Germinal center (tissue), 1 donor: ENCODE measurements at regions not wholly inside any gene's neighbourhood (a gene's known extent, or its start where the extent isn't known, plus 50 kb on each side); places are given as distances from the start of the nearest gene placed in this dataset.
A peak's percentile ranks its signal among the peaks of the same experiment; 100 is the strongest.

Experiments
- DNase-seq: peaks from one replicate; pipeline ENCODE4 v3.0.0; 2012; ENCODE audit warnings: mixed read lengths, low spot score

DNA sequence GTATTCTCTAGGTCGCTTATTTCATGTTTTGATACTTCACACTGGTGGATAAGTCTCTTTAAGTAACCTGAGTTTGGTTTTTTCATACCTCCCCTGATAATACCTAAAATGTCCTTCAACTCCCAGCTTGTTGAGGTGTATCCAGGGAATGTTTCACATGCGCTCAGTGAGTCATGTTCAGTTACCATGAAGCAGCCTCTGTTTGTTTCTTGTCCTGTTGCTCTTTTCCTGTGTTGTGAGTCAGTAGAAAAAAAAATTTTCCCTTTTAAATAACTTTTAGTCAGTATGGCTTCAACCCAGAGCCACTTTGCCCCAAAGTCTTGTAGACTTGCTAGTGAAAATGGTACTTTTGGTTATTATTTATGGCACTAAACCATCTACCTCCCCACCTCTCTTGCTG lies 278.4 kb upstream of the ZPLD1 start:
- no peak for DNase-seq

DNA sequence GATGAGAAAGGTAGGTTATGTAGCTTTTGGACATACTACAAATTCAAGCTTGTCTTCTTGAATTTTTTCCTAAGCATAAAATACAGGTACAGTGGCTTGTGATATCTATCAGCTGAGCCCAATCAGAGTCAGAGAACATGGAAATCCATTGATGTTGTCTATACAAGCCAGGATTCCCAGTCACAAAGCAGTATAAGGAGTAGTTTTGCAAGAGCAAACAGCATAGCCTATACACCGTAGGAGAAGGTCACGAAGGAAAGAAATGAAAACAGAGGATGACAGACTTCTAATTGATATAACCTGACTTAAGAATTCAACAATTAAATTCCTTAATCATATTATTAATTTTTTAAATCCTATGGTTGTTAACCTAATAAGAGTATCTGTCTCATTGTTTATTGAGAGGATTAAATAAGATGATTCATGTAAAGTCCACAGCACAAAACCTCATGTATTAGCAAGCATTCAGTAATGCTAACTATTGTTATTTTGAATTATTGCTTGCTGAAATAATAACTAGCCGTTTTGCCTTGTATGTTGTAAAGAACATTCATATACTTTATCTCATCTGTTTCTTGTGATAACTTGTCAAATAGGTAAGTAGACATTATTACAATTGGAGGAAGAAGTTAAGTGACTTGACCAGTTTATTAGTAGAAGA lies 276.6 kb upstream of the ZPLD1 start:
- no peak for DNase-seq

DNA sequence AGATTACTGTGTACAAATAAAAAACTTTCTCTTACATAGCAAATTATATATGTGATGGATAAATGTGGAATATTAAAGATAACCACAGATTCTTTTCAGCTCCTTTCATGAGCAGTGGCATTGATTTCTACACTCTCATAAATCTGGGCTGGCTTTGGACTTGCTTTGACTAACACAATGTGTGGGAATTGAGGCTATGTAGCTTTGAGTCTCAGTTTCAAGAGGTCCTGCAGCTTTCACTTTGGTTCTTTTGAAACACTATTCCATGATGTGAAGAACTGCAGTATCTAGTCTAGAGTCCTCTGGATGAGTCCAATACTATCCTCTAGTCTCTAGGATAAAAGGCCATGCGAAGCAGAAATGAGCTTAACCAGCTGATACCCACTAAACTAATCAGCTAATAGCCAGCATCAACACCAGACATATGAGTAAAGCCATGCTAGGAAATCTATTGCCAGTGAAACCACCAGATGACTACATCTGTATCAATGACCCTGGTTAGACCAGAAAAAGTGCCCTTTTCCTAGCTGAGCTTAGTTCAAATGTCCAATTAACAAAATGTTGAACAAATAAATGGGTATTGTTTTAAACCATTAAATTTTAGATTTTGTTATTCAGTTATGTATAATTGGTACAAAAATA lies 274.9 kb upstream of the ZPLD1 start:
- no peak for DNase-seq

DNA sequence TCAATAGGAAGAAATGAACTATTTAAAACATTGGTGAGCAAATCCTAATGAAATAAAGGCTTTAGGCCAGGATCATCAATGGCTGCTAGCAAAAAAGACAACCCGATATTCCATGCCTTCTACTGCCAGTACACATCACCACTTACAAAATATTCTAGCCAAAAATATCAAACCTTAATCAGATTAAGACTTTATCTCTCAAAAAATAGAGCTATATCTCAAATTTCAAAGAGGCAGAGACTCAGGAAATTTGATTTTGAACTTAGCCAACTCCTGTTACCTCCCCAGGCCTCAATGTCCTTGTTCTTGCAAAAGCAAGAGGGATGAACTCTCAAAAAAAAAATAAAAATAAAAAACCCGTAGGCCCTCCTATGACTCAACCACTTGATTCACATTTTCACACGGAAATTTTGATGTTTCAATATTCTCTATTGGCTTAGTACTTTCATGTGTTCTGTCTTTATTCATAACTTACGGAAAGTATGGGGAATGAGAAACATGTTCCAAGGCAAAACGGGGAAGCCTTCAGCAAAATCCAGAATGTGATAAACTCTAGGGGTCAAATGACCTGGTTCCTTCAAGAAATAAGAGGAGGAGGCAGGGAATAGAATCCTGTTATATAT lies 273.3 kb upstream of the ZPLD1 start:
- no peak for DNase-seq

DNA sequence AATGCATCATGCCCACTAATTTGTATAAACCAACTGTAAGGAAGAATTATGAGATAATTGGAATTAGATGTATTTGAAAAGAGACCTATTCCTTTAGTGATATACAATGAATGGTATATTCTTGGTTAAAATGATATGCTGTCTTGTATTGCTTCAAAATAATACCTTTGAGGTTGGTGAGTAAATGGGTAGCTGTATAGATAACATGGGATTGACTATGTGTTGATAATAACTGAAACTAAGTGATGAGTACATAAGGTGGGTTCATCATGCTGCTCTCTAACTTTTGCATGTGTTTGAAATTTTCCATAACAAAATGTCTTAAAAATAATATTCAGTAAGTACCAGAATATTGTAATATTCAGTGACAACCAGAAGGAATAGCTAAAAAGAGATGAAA lies 272.6 kb upstream of the ZPLD1 start:
- no peak for DNase-seq

DNA sequence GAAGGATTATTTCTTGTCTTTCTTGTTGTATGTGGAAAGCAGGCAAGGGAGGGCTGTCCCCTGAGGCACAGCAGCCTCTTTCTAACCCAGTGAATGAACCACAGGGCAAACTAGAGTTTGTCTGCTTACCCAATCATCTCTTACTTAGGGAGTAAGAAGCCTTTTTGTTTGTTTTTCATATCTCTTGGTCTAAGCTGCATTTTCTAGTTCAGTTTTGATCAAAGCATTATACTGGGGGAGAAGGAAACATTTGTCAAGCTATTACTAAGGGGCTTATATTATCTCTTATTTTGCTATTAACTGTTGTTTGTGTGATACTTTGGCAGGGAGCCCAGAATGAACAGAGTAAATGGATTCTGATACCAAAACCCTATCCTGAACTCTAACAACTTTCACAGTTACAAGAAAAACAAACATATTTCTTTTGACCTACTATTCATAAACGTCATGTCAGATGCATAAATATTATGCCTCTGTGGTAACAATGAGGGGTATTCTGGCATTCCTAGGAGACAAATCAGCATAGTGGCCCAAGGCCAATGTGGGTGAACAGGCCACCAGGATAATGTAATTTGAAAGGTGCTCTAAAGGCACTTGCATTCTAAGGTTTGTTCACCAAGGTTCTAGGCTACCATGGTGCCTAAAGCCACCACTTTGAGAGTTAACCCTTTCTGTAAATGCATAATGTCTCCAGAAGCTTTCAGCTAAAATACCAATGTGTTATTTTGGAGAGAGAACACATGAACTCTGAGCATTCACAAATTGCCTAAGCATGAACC lies 271.6 kb upstream of the ZPLD1 start:
- no peak for DNase-seq

DNA sequence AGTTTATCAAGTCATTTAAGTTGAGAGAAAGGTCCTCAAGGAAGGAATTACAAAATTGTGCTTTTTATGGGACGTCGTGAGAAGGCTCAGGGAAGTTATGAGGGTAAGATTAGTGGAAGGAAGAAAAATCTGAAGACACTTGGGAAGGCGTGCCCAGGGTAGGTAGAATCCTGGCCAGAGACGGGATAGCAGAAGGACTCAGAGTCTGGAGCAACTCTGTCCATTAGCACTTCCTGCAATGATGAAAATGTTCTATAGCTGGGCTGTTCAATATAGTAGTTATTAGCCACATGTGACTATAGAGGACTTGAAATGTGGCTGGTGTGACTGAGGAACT lies 271.0 kb upstream of the ZPLD1 start:
- no peak for DNase-seq

DNA sequence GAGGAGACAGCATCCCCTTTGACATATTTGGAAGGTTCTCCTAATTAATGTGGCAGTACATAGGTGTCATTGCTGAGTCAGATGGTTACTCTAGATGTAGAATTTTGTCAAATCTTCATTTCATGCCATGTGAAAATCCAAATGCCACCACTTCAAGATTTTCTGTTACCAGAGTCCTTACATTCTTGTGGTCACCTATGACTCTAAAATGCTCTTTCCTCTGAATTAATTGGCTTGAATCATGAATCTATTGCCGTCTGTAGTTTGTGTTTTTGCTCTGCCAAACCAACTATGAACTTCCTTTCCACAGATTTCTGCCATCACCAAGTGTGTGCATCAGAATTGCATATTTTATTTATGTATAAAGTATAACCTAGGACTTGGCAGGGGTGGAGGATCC lies 269.4 kb upstream of the ZPLD1 start:
- DNase-seq = no peak

DNA sequence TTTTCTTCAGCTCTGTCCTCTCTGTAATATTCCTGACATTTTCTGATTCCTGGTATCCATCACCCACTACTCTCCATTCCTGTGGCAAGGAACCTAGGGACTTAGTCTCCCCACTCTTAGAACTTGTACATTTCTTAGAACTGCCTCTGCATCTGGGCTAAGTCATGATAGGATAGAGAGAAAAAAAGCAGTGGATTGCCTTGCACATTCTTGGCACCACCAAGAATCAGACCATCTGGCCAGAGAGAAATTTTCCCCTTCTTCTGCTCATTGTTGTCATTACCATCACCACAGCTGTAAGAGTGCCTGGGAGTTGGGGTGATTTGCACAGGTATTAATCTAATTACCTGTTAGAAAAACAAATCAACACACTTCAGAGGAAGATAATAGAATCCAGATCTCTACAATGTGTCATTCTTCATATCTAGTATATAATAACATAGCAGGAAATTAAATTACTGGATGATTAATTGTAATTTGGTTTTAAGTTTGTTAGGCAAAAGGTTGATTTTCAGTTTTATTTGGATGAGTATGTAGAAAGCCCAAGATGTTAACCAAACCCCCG lies 264.8 kb upstream of the ZPLD1 start:
- DNase-seq = no peak

DNA sequence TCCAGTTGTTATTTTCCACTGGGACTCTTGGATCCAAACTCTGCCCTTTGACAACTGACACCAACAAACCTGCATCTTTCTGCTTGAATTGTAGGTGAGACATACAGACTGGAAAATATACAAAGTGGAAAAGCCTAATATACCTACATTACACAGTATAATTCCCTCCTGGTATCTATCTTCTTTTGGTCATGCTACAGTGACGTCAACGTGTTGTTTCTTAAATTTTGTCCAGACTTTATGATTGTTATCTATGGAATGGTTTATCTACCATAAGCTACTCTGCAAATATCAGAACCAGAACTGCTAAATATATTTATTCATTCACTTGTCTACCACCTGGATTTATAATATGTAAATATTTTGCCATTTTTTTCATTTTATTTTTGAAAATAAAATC lies 264.3 kb upstream of the ZPLD1 start:
- DNase-seq = no peak

DNA sequence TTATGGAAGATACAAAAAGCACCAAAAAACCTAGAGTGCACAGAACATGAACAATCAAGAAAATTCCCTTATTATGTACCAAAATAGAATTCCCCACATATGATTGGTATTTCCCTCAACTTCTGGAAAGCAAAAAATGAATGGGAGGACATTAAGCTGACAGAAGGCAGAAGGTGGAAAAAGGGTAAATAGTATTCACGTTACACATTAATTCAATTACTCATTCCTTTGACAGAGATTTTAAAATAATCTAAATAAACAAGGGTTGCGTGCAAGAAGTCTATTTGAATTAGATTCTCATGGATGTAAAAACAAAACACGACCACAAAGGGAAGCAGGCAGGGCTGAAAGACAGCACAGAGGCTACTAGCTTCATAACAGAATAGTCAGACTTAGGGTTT lies 260.5 kb upstream of the ZPLD1 start:
- DNase-seq = no peak

DNA sequence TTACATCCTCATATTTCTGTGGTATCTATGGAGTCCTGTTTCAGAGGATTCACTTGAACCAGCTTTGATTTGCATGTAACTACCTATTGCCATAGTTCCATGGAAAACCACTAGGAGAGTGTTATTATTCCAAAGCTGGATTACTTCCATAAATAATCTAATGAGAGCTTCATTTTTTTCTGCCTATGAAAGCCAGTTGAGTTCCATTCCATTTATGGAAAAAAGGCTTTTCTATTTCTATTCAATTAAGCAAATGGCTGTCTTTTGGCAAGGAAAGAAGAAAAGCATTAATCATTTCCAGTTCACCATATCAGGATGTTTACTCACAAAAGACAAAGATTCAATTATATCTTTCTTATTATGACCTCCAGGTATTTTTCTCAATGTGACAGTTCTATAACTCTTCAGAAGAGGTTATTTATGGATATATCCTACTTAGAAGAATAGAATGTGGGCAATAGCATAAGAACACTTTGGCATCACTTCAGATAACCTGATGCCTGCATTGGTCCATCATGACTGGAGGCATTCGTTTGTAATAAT lies 259.9 kb upstream of the ZPLD1 start:
- DNase-seq = no peak

DNA sequence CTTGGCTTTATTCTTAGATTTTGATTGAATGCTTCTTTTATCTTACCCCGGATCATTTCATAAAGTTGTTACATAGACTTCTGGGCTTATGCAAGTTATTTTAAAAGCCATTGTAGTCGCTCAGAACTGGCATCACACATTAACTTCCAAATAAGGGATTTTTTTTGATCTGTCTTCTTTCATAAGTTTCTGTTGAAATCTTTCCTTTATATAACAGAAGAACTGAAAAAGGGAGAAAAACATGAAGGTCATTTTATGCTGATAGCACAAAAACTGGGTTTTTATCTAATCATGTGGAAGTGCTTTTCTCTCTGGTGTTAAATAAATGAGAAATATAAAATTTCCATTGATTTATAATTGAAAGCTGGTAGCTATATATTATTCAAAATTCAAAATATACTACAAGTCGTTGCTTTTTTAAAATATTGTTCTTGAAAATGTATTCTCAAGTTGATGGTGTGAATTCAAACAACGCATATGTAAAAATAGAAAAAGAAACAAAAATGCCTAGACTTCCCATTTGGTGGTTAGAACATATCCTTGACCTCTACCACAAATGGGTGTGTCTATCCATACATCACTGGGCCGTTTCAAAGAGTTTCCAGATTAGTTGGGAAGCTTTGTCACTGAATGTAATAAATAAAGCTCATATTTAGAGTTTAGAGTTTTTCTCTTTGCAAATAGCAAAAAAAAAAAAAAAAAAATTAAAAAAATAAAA lies 258.3 kb upstream of the ZPLD1 start:
- DNase-seq = no peak

DNA sequence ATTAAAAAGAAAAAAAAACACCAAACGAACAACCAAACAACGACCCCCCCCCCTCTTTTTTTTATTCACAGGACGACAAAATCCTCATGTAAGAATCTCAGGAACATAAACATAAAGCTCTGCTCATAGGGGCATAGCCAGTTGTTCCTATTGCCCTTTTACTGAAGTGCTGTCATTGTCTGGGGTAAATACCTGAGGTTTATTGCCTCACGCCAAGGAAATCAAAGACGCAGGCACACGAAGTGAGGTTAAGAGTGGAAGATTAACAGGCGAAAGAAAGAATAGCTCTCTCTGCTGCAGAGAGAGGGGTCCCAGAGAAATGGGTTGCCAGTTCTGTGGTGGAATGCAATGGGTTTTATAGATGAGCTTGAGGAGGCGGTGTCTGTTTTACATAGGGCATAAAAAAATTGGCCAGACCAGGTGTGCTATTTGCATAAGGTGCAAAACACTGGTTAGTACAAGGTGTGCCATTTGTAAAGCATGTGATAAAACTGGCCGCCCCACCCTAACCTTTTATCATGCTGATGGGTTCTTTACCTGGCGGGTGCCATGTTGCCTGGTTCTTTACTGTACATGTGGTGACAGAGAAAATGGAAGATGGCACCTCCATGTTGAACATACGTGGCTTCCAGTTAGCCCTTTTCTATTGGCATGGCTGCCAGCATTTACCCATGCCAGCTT lies 257.6 kb upstream of the ZPLD1 start:
- no peak for DNase-seq

DNA sequence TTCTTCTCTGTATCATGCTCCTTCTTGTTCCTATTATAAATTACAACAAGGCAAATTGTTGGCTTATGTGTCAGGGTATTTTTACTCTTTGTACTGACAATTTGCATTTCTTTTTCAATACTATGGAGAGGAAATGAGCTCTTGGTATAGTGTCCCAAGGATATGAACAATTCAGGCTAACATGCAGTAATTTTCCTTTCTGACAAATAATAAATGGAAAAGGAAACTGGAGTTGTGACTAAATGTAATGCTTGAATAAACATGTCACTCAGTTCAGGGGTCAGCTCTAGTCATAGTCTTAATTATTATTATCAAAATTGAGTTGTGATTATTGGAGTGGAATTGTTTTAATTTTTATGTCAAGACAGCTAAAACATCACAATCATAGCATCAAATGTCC lies 256.0 kb upstream of the ZPLD1 start:
- no peak for DNase-seq

DNA sequence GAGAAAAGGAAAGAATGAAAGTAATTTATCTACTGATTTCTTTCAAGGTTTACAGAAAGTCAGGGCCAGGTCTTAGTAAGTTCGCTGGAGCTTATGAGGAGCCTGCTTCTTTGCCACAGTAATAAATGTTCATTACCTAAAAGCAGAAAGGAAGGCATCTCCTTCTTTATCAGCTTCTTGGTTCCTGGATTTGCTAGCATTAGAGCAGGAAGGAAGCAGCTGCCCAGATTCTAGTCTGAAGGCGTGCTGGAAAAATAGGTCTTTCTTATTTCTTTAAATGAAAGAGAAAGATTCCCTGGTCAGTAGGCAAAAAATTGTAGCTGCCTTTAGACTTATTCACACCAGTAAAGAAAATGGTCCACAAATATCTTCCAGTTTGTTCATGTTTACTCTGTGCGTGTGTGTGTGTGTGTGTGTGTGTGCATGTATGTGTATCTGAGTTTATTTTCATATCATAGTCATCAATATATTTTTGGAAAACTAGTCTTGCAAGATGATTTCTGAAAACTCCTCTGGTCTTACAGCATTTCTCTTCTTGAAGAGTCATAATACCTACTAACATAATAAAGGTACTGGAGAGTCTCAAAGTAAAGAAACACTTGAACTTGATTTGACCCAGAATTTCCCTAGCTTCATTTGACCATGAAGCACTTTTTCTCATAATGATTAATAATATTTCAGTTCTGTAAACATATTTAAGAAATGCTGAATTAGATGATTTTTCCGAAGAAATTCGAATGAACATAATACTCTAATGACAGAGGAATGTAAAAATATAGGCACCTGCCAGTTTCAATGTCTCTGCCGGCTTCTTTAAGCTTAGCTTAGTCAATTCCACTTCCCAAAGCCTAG lies 255.3 kb upstream of the ZPLD1 start:
- no peak for DNase-seq

DNA sequence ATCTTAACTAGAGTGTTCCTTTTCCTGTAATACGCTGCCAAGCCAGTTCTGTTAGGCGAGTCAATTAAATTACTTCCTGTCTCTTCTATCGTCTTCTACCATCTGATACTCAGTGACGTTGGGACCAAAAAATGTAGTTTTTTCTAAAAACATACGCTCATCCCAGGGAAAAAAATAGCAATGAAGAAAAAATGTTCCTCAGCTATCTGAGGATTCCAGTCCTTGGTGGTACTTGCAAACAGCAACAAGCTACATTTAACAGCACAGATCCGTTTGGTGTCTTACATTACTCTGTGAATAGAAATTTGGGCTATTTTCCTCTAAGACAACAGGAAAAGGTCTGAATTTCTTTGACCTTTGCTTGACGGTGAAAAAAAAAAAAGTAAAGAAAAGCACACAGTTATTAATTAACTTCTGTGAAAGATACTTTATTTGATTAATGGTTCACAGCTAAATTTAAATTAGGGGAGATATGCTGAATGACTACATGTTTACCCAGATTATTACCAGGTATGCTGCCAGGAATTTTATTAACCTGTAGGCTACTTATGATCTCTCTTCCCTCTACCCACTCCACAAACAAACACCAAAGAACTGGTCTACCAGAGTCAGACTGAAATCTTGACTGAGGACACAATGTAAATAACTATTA lies 254.4 kb upstream of the ZPLD1 start:
- peak; percentile 8 for DNase-seq

DNA sequence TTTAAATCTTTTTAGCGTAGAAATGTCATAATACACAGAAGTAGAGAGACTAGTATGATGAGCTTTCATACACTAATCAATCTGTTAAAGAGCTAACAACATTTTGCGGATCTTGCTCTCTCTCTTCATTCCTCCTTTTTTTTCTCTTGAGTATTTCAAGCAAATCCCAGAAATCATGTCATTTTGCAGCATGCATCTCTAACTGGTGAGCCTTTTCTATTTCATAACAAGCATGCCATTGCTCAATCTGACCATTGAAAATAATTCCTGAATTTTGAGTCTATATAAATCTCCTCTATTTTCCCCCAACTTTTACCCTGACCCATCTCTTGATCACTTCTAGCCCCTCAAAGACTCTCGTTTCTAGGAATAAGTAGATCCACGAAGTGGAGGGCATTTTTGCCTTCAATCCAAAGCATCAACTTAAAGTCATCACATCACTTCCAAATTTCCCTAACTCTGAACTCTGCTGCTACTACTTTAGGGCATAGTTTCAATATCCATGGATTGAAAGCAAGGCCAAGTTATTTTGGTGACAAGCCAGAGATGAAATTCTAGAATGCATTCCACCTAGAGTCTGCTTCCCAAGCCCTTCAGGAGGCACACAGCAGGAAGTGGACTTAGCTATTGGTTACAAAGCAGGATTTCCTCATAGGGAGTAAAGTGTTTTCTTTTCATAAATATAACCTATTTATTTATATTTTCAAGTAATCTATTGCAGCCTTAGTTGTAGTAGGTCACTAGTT lies 253.5 kb upstream of the ZPLD1 start:
- DNase-seq = no peak

DNA sequence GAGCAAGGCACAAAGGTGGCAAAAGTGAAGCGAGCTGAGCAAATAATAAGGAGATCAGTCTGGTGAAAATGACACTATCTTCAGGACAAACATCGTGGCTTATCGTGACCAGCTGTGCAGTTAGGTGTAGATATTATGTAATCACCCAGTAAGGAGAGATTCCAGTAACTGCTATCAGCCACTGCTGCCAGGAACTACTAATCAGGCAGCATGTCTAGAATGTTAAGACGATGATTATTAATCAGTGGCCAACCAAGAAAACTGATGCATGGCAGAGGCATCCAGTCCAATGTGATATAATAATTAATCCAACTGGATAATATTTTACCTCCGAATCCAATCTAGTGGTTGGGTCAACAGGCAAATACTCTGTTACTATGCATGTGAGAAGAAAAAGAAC lies 252.7 kb upstream of the ZPLD1 start:
- DNase-seq = no peak
